GM19397 (cell line): ENCODE measurements at regions not wholly inside any gene's neighbourhood (a gene's known extent, or its start where the extent isn't known, plus 50 kb on each side); places are given as distances from the start of the nearest gene placed in this dataset.

Source experiments
- ATAC-seq: cut with Tn5 transposase; IDR thresholded peaks from one replicate; pipeline ENCODE4 v1.9.1; 2021; ENCODE audit warnings: mild to moderate bottlenecking, moderate library complexity; ENCODE audit not compliant: unreplicated experiment

DNA sequence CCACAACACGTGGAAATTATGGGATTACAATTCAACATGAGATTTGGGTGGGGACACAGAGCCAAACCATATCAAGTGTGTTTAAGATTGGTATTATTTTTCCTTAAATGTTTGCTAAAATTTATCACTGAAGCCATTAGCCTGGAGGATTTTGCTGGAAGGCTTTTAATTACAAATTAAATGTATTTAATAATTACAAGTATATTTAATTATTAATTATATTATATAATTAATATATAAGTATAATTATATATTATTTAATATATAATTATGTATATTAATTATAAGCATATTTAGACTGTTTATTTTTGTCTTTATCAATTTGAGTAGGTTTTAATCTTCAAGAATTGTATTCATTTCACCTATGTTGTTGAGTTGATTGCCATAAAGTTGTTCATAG is 427.4 kb upstream of the FLRT2 start:
- ATAC-seq = no peak

DNA sequence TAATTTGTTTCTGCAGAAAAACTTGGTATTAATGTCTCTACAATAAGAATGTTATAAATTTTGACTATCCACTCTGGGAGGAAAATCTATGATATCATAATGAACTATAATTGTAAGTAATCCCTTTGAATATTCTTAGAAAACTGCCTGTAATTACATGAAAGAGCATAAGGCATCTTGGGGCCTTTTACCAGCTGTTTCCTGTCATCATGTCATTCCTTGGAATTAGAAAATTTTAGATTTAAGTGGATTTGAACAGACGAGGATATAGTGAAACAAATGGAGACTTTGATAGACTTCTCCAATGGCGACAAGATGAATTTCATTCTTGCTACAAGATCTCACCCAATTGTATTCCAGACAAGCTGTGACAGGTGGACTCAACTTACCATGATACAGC is 423.4 kb upstream of the FLRT2 start:
- ATAC-seq = no peak

- ATAC-seq = no peak
Measured at GRCh38 chr14:85112762-85113161, 417.2 kb upstream of the FLRT2 start.

DNA sequence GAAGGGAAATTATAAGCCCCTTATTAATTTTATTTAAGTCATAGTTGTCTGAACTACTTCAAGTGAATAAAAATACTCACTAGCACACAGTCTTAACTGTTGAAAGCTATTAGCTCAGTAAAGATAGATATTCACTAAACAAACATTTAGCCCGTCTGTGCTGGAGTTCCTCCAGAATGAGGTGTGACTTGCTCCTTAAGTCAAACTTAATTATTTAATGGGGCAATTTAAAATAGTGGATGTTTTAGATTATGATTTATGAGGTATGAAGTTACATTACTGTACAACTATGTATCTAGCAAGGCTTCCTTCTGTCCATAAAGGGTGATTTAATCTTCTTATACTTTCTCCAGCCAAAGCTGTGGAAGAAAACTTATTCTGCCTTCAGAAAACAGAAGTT is 414.0 kb upstream of the FLRT2 start:
- ATAC-seq = no peak

DNA sequence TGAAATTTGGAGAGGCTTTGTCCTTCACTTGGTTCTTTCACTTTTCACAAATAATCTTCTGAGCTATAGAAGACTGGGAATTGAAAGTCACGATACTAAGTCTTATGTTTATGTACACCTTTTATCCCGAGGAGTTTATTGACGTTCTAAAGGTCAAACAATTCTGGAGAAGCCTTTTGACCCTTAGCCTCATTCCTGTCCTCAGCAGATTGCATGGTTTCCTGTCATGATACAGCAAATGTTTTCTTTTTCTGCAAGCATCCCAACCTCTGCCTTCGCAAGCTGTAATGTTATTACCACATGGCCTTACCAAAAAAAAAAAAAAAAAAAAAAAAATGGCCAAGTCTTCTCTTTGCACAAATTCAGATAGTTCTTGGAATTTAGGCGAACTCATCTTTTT is 411.7 kb upstream of the FLRT2 start:
- no peak for ATAC-seq

- no peak for ATAC-seq
Measured at GRCh38 chr14:85122690-85123089, 407.3 kb upstream of the FLRT2 start.

DNA sequence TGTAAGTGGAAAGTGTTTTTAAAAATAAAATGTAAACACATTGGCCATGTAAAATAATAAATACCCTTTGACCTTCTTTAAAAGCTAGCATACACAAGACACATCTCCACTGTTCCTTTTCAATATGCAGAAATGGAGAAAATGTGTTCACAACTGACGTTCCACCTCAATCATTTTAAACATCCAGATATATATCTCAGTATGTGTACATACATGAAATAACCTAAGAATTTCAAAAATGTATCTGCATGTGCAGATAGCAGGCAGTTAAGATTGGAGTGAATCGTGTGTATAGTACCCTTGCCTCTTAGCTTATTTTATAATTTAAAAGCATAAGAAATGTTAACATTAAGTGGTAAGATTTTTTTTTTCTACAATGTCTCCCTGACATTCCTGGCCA is 406.2 kb upstream of the FLRT2 start:
- ATAC-seq = no peak

DNA sequence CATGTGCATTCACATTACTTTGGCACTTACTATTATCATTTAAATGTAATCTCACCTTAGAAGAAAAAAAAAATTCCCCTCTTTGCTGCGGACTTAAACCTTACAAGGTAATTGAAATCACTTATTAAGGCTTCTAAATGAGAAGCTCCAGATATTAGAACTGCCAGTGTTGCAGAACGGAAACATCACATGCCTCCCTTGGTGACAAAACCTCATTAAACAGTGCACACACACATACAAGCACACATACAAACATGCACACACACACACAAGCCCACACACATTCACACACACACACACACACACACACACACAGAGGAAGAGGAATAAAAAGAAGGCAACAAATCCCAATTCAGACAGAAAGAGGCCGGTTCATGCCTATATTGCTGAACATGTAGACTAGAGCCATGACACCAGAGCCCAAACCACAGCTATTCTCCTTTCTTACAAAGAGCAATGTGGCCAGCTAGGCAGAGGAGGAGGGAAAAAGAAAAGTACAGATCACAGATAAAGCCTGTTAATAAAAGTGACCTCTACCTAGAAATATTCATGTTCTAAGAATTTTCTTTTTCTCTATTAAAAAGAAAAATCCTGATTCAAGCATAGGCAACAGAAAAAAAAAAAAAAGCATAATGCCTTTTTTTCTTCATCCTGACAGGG is 405.2 kb upstream of the FLRT2 start:
- no peak for ATAC-seq

GRCh38 chr14:85125291-85125670 is 404.7 kb upstream of the FLRT2 start:
- no peak for ATAC-seq

DNA sequence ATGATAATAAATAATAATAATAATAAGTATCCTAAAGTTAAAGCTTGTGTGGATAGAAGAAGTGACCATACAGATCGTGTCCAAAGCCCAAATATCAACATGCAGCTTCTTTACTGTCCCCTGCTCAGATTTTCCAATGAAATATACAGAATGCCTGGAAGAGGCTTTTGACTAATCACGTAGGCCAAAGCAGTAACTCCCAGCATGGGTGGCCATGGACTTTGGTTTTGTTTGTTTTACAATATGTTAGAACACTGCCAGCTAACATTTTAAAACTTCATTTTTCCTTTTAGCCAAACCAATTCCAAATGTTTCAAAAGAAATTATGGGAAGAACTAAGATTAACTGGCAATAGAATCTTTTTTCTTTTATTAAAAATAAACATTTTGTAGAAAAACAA is 400.0 kb upstream of the FLRT2 start:
- no peak for ATAC-seq

GRCh38 chr14:85131226-85131922 is 398.6 kb upstream of the FLRT2 start:
- ATAC-seq = no peak

DNA sequence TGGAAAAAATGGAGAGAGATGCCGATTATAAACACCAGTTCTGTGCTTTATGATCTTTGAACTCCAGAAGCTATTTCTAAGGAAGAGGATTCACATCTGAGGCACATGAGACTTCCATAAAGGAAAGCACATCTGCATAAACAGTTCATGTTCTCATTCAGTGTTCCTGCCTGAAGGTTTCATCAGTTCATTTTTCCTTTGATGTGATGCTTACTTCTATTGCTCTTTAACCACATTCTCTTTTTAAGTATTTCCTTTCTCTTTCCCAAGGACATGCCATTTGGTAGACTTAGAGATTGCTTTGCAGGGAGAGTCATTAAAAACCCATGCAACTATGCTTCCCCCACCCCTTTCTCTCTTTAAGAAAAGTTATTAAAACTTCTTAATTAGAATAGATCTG is 387.0 kb upstream of the FLRT2 start:
- ATAC-seq = no peak

DNA sequence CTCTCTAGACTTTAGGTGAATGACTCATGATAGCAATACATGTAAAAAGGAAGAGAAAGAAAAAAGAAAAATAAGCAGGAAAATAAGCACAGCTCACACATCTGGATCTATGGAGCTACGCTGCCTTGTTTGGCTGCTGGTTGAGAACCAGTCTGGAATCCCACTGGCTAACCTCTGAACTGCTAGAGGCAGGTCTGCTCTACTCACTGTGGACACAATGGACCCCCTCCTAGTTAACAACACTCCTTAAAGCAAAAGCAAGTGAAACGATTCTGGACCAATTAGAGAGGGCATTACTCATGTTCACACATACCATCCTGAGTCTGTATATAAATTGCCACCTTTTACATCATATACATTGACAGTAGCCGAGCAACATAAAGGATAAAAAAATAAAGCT is 383.2 kb upstream of the FLRT2 start:
- ATAC-seq = no peak

- ATAC-seq = no peak
Measured at GRCh38 chr14:85150166-85150565, 379.8 kb upstream of the FLRT2 start.

DNA sequence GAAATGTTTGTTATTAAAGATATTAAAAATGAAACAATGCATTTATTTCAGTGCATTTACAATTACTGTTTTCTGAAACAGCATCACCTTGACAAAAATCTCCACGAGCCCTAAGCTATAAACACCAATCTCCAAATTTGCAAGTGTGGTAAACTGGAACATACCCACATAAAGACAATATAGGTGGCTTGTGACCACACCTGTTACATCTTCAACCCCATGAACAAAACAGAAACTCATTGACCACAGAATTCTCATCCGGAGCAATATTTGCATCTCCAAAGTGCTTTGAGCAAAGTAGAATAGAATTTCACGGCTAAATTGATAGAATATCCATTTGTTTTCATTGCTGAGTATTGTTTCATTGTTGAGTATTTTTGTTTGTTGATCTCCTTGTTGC is 375.2 kb upstream of the FLRT2 start:
- no peak for ATAC-seq

GRCh38 chr14:85156319-85156718 is 373.6 kb upstream of the FLRT2 start:
- no peak for ATAC-seq

GRCh38 chr14:85159726-85160125 is 370.2 kb upstream of the FLRT2 start:
- no peak for ATAC-seq

- no peak for ATAC-seq
Measured at GRCh38 chr14:85165094-85165493, 364.9 kb upstream of the FLRT2 start.

GRCh38 chr14:85169381-85169780 is 360.6 kb upstream of the FLRT2 start:
- no peak for ATAC-seq

- ATAC-seq = no peak
Measured at GRCh38 chr14:85172290-85172689, 357.7 kb upstream of the FLRT2 start.

- ATAC-seq = no peak
Measured at GRCh38 chr14:85172889-85173477, 357.0 kb upstream of the FLRT2 start.

DNA sequence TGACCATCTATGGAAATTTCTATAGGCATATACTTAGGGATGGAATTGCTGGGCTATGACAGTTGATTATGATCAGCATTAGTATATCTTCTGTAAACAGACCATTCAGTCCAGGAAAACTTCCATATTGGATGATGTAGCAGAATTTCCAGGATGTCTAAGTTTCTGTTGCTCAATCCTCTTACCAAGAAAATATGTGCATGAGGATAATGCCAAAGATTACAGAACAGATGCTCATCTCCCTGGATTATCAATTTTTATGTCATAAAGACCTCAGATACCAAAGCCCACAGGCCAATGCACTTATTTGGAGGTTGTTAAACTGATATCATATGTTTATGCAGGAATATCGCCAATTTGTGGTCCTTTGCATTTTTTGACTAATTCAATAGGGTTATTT is 354.4 kb upstream of the FLRT2 start:
- no peak for ATAC-seq

DNA sequence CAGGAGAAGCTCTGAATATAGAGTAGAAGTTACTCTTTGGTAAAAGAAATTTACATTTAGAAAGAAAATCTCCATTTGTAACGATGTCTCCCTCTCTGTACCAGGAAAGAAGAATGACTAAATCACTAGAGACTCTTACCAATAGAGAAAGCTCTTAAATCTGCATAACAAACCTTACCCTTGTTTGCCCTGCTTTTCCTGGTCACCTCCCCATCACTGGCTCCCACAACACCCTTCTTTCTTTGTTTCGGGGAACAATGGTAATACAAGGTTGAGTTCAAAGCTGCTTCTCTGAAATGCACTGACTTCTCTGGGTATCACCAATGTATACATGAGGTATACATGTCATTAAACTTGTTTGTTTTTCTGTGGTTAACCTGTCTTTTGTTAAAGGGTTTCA is 351.1 kb upstream of the FLRT2 start:
- no peak for ATAC-seq
